ENCODE measurements at regions not wholly inside any gene's neighbourhood (a gene's known extent, or its start where the extent isn't known, plus 50 kb on each side); places are given as distances from the start of the nearest gene placed in this dataset.

DNA sequence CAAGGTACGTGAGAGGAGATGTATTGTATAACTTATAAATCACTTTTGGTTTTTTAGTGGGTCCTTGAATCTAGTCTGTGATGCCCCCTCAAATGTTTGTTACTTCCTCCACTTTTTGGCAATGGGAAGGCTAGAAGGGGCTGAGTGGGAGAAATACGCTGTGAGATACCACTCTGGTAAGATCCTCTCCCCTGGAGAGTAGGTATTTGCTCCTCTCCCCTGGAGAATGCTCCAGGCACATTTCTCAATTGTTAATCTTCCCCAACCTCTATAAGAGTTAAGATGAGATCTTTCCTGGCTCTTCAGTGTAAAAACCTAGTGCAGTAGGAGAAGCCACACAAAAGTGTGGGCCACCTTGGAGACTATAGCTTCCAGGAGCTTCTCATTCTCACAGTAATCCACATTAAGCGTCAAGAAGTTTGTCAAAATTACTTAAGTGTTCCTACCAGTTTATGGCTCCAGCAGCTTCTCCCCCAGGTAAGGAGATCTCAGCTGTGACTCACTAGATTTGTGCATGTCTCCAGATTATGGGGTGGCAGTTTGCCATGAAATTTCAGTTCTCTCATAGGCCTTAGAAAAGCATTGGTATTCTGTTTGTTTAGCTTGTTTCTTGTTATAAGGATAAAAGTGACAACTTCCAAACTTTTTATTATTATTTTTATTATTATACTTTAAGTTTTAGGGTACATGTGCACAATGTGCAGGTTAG is 182.6 kb downstream of the FSIP2 start:
- TF ChIP-seq ZNF232 (CRISPR knock-in tag; IDR thresholded peaks at IDR 0.05) (no peak), NR1H2 (CRISPR knock-in tag; IDR thresholded peaks at IDR 0.05) (no peak), TEAD1 (CRISPR knock-in tag; IDR thresholded peaks at IDR 0.05) (no peak), KAT7 (CRISPR knock-in tag; IDR thresholded peaks at IDR 0.05; ENCODE audit: borderline replicate concordance) (no peak), NR3C1 (CRISPR knock-in tag; conservative IDR thresholded peaks at IDR 0.05; ENCODE audit: low read depth) (no peak), CREB1 (CRISPR knock-in tag; IDR thresholded peaks at IDR 0.05) (no peak), JUN (CRISPR knock-in tag; IDR thresholded peaks at IDR 0.05) (no peak), NFE2L1 (CRISPR knock-in tag; IDR thresholded peaks at IDR 0.05) (no peak)
- TF ChIP-seq, protein P1, sequence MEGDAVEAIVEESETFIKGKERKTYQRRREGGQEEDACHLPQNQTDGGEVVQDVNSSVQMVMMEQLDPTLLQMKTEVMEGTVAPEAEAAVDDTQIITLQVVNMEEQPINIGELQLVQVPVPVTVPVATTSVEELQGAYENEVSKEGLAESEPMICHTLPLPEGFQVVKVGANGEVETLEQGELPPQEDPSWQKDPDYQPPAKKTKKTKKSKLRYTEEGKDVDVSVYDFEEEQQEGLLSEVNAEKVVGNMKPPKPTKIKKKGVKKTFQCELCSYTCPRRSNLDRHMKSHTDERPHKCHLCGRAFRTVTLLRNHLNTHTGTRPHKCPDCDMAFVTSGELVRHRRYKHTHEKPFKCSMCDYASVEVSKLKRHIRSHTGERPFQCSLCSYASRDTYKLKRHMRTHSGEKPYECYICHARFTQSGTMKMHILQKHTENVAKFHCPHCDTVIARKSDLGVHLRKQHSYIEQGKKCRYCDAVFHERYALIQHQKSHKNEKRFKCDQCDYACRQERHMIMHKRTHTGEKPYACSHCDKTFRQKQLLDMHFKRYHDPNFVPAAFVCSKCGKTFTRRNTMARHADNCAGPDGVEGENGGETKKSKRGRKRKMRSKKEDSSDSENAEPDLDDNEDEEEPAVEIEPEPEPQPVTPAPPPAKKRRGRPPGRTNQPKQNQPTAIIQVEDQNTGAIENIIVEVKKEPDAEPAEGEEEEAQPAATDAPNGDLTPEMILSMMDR (IDR thresholded peaks at IDR 0.05), result no peak
- TF ChIP-seq, protein P2, sequence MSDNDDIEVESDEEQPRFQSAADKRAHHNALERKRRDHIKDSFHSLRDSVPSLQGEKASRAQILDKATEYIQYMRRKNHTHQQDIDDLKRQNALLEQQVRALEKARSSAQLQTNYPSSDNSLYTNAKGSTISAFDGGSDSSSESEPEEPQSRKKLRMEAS (CRISPR knock-in tag; IDR thresholded peaks at IDR 0.05), result no peak
- TF ChIP-seq, protein P3, sequence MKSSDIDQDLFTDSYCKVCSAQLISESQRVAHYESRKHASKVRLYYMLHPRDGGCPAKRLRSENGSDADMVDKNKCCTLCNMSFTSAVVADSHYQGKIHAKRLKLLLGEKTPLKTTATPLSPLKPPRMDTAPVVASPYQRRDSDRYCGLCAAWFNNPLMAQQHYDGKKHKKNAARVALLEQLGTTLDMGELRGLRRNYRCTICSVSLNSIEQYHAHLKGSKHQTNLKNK (CRISPR knock-in tag; IDR thresholded peaks at IDR 0.05), result no peak
- TF ChIP-seq, protein P4, sequence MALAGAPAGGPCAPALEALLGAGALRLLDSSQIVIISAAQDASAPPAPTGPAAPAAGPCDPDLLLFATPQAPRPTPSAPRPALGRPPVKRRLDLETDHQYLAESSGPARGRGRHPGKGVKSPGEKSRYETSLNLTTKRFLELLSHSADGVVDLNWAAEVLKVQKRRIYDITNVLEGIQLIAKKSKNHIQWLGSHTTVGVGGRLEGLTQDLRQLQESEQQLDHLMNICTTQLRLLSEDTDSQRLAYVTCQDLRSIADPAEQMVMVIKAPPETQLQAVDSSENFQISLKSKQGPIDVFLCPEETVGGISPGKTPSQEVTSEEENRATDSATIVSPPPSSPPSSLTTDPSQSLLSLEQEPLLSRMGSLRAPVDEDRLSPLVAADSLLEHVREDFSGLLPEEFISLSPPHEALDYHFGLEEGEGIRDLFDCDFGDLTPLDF (CRISPR knock-in tag; IDR thresholded peaks at IDR 0.05), result no peak

Data from WTC11 (cell line).